GM10266 (cell line): ENCODE measurements at regions not wholly inside any gene's neighbourhood (a gene's known extent, or its start where the extent isn't known, plus 50 kb on each side); places are given as distances from the start of the nearest gene placed in this dataset.
"Not testable (repeated sequence)": the region's sequence is repeated elsewhere in the genome, so short reads cannot be mapped to it uniquely, and the experiment has no call there.

Source experiments
- DNase-seq: peaks from one replicate; pipeline ENCODE4 v3.0.0; 2012; ENCODE audit errors: extremely low spot score
- CTCF ChIP-seq: IDR thresholded peaks from 2 replicates; pipeline ENCODE4 v1.5.1; 2012; ENCODE audit warnings: mild to moderate bottlenecking, low read depth; ENCODE audit not compliant: control insufficient read depth, insufficient read depth; ENCODE audit errors: missing control alignments

- TF ChIP-seq CTCF, result no peak
- DNase-seq, result no peak
These were observed 75.9 kb upstream of the ZNF746 start for GRCh38 chr7:149573519-149573918.

- DNase-seq, result not testable (repeated sequence)
These were observed 75.3 kb upstream of the ZNF746 start for GRCh38 chr7:149572920-149573319.

GRCh38 chr7:149570784-149571183 is 73.2 kb upstream of the ZNF746 start:
- DNase-seq, result no peak
- no peak for TF ChIP-seq CTCF

- no peak for TF ChIP-seq CTCF
- DNase-seq, result no peak
These were observed 72.3 kb upstream of the ZNF746 start for GRCh38 chr7:149569726-149570422.

- no peak for DNase-seq
- TF ChIP-seq CTCF, result no peak
These were observed 71.6 kb upstream of the ZNF746 start for GRCh38 chr7:149569025-149569725.

GRCh38 chr7:149568218-149568617 is 70.6 kb upstream of the ZNF746 start:
- no peak for TF ChIP-seq CTCF
- DNase-seq, result no peak

- no peak for TF ChIP-seq CTCF
- DNase-seq, result no peak
These were observed 68.5 kb upstream of the ZNF746 start for GRCh38 chr7:149566103-149566502.
